Activated gamma-delta T cell treated with Interleukin-2 at 50 U/mL for 16 hours (primary cell): ENCODE measurements at regions not wholly inside any gene's neighbourhood (a gene's known extent, or its start where the extent isn't known, plus 50 kb on each side); places are given as distances from the start of the nearest gene placed in this dataset.

Experiments used
- DNase-seq: peaks from one replicate; pipeline ENCODE4 v3.0.0-alpha.2; 2020

DNA sequence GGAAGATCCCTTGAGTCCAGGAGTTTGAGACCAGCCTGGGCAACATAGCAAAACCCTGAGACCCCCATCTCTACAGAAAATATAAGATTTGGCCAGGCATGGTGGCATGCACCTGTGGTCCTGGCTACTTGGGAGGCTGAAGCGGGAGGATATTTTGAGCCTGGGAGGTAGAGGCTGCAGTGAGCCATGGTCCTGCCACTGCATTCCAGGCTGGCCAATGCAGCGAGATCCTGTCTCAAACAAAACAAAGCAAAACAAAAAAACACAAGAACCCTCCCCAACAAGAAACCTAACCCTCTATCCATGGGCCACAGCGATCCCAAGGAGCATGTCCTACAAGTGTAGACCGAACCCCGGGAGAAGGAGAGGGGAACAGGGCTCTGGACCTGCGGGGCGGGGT, 133.3 kb downstream of the MGAT5B start:
- DNase-seq = no peak

DNA sequence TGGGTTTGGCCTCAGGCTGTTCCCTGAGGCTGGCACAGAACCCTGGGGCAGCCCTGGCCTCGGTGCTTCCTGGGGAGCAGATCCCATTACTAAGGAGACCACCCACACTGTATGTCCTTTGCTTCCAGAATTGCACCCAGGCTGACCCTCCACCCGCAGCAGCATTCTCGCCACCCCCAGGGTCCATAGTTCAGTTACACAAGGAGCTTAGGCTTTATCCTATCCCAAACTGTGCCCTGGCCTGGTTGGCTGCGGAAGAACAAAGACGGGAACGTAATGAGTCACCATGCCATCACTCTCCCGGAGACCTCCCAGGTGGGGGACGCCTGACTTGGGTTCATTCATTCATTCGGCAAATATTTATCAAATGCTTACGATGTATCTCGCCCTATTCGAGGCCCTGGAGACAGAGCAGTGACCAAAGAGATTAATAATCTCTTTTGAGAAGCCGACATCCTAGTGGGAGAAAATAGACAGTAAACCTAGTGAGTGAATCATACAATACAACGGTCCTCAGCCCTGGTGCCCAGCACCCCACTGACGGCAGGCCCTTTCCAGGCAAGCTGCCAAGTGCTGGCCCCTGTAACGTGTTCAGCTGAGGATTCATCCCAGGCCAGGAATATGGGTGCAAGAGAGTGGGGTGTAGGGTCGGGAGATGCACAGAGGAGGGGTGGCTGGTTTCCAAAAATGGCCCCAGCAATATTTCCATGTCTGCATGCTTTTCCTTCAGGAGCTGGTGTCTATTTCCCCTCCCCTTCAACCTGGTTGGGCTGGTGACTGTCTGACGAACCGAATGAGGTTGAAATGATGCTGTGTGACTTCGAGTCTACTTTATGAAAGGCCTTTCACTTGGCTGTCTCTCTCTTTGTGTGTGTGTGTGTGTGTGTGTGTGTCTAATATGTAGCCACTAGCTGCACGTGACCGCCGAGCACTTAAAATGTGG, 134.2 kb downstream of the MGAT5B start:
- no peak for DNase-seq

- no peak for DNase-seq
These were observed 135.5 kb downstream of the MGAT5B start for GRCh38 chr17:77003699-77004098.

- no peak for DNase-seq
These were observed 133.7 kb upstream of the SEC14L1 start for GRCh38 chr17:77006971-77007649.

GRCh38 chr17:77009877-77010276, 130.9 kb upstream of the SEC14L1 start:
- no peak for DNase-seq

- no peak for DNase-seq
These were observed 130.1 kb upstream of the SEC14L1 start for GRCh38 chr17:77010667-77011066.

DNA sequence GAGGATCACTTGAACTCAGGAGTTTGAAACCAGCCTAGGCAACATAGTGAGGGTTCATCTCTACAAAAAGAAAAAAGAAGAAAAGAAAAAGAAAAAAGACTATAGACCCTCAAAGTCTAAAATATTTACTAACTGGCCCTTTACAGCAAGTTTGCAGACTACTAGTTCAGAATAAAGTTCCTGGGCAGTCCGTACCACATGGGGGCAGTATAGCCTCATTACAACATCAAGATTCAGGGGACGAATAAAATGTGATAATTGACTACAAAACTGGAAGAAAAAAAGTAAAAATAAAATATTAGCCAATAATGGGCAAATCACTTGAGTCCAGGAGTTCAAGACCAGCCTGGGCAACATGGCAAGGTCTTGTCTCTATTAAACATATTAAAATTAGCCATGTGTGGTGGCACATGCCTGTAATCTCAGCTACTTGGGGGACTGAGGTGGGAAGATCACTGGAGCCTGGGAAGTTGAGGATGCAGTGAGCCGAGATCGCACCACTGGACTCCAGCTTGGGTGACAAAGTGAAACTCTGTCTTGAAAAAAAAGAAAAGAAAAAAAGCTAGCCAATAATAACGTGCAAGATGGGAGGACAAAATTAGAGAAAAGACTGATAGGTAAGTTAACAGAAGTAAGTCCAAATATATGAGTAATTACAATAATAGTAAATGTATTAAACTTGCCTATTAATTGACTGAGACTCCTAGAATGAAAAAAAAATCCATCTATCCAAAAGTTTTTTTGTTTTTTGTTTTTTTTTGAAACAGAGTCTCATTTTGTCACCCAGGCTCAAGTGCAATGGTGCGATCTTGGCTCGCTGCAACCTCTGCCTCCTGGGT, 129.4 kb upstream of the SEC14L1 start:
- peak; percentile 47 for DNase-seq

DNA sequence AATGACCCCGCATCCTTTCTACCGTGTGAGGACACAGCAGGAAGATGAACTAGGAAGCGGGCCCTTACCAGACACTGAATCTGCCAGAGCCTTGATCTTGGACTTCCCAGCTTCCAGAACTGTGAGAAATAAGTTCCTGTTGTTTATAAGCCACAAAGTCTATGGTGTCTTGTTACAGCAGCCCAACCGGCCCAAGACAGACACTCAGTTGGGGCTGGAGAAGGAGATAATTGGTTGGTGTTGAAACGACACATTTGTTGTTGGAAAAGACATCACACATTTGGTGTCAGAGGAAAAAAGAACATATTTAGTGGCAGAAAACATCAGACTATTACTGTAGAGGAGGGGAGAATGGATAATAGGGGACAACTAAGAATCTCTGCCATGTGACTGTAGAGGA, 122.3 kb upstream of the SEC14L1 start:
- no peak for DNase-seq

DNA sequence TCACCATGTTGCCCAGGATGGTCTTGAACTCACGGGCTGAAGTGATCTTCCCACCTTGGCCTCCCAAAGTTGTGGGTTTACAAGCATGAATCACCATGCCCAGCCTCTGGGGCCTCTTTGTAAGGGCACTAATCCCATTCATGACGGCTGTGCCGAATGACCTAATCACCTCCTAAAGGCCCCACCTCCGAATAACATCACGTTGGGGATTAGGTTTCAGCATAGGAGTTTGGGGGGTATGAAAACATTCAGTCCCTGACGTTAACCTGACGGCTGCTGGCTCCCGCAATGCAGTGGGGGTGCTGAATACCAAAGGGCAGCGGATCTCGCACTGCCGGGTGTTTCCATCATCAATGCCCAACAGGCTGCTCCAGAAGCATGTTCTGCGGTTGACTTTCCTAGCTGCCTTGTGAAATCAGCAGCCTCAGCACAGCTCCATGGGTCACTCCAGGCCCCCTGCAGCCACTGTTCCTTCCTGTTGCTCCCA, 120.8 kb upstream of the SEC14L1 start:
- DNase-seq = no peak

GRCh38 chr17:77020973-77021372, 119.8 kb upstream of the SEC14L1 start:
- DNase-seq = no peak

GRCh38 chr17:77022766-77023165, 118.0 kb upstream of the SEC14L1 start:
- DNase-seq = no peak

- no peak for DNase-seq
These were observed 115.0 kb upstream of the SEC14L1 start for GRCh38 chr17:77025781-77026180.

DNA sequence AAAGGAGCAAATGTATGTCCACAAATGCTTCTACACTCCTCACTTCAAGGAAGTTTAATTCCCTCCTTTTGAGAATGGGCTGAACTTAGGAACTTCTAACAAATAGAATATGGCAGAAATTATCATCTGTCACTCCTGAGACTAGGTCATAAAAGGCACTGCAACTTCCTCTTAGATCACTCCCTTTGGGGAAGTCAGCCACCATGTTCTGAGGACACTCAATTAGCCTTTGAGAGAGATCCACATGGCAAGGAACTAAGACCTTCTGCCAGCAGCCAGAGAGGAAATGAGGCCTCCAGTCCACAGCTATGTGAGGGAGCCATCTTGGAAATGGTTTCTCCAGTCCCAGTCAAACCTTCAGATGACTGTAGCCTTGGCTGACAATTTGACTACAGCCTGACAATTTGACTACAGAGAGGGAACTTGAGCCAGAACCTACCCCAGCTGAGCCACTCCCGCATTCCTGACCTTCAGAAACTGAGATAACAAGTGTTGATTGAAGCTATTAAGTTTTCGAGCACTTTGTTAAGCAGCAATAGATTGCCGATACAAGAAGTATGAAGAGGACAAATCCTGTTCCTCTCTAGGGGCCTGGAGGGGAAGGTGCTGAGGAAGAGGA, 113.4 kb upstream of the SEC14L1 start:
- DNase-seq = no peak

DNA sequence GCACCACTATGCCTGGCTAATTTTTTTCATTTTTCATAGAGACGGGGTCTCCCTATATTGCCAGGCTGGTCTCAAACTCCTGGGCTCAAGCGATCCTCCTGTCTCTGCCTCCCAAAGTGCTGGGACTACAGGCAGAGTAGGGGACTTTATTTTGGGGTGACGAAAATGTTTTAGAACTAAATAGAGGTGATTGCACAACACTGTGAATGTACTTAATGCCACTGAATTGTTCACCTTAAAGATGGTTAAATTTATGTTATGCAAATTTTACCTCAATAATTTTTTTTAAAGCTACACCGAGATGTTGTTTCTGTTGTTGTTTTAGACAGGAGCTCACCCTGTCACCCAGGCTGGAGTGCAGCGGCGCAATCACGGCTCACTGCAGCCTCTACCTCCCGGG, 111.9 kb upstream of the SEC14L1 start:
- DNase-seq = no peak

GRCh38 chr17:77032929-77033328, 107.8 kb upstream of the SEC14L1 start:
- no peak for DNase-seq

DNA sequence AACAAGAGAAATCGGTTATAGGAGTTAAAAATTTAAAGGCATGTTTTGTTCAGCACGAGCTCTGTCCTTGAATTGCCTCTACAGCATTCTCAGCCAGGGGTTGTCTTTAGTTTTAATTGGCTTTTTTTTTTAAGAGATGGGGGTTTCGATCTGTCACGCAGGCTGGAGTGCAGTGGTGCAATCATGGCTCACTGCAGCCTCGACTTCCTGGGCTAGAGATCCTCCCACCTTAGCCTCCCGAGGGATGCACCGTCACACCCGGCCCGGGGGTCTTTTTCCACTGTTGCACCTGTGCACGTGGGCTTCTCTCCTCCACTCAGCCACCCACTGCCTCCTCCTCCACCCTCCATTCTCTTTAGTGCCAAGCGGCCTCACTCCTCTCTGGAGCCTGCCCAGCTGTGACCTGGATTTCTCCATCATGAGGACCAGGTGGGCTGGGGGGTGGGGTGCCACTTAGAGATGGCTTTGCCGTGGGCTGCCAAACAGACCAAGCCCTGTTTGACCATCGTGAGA, 106.8 kb upstream of the SEC14L1 start:
- no peak for DNase-seq

DNA sequence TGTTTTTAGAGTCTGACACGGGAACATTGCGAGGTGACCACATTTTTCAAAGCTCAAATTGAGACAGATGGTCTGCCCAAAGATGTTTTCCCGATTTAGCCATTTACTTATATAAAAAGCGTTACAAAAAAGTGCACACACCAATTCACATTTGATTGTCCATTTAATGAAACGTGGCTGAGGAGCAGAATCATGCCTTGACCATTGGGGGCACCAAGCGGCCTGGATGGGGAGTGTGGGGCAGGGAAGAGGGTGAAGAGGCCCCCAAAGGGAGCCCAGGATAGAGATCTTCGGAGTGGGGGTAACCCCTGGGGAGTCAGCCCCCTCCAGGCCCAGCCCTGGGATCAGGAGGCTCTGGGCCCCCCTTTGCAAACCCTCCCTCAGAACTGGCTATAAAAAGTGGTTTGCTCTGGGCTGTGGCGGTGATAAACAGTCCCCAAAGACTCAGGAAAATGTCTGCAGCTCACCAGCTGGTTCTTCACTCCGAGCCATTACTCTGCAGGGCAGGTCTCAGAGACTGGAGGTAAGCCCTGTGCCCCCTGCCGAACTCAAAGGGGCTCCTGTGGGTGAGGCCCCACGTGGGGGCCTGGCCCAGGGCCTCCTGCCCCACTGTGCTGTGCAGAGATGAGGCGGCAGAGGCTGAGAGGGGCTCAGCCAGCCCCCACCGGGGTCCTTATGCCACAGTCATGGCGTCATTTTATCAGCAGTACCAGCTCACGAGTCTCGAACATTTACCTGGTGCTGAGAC, 105.9 kb upstream of the SEC14L1 start:
- DNase-seq = no peak

DNA sequence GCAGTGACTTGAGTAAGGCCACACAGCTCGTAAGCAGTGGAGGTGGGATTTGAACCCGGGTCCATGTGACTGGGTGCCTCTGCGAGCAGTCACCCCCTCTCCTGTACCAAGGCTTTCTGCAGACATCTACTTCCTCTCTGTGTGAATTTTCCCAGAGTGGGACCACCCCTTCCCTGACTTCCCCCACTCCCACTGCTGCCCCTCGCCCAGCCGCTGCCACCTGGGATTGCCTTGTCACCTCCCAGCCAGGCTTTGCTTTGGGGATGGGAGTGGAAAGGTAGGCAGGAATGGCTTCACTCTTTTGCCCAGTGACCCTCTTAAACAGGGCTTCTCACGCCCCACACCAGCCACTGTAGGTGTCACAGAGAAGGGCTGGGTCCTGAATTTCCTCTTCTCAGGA, 105.2 kb upstream of the SEC14L1 start:
- no peak for DNase-seq

DNA sequence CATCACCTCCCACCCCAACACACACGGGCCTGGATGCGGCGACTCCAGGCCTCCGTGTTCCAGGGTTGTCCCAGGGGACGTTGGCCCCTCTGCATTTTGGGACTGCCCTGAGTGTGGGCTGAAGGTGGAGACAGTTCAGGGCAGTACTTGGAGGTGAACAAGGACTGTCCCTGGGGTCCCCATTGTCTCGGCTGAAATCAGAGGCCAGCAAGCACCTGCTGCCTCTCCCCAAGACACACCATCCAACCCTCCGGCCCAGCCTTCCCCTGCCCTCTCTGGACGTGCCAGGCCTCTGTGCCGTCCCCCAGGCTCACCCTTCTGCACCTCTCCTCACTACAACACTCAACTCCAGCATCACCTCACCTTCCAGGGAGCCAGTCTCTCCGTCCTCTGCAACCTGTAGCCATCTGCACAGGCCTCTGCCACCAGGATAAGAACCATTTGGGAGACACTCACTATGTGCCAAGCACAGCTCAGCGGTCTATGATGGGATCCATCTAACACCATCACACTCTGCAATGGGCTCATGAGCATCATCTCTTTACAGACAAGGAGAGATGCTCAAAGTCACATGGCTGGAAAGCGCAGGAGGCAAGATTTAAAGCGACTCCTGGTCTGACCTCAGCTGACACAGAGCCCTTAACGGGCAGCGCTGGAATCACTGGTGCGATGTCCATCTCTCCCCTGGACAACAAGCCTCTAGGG, 104.5 kb upstream of the SEC14L1 start:
- DNase-seq = no peak

DNA sequence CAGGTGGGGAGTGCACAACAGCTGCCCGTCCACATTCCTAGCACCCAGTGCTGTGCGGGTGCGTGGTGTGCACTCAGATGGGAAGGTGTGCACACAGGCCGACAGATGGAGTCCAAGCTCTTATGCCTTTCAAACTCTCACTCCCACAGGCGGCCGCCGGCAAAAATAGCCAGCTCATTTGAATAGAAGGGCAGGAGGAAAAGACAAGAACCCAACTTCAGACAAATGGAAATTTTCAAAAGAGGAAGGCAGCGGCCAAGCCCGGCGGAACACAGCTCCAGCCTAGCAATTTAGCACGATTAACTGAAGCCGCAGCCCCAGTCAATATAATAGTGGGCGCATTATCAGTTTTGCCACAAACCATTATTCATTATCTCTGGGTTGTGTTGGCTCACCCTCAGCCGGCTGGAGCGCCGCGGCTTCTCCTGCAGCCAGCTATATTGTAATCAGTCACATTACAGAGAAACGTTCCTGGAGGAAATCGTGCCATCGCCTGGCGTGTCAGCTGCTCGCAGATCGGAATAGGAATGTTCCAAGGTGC, 103.9 kb upstream of the SEC14L1 start:
- no peak for DNase-seq

DNA sequence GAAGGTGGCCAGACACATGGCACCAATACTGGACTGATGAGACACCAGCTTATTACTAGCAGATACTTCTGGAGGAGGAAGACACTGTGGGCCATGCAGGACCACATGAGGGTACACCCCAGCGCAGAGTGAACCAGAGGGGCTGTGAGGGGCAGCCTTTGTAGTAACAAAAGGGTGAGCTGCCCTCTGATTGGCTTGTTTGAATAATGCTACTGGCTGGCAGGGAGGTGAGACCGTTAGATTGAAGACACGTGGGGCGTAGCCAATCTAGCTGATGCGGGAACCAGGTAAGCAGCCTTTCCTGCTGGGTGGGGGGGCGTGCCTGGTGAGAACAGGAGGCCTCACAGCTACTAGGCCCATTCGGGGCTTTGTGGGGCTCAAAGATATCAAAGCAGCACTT, 102.8 kb upstream of the SEC14L1 start:
- no peak for DNase-seq
